ENCODE measurements at regions not wholly inside any gene's neighbourhood (a gene's known extent, or its start where the extent isn't known, plus 50 kb on each side); places are given as distances from the start of the nearest gene placed in this dataset.

- no peak for TF ChIP-seq CTCF (IDR thresholded peaks at IDR 0.05; ENCODE audit: insufficient read depth in 1 of 2, low read depth in 1 of 2, low read length in 1 of 2, severe bottlenecking in 1 of 2, unreplicated experiment in 1 of 2)
- Mint-ChIP-seq H3K27ac (ENCODE audit: unreplicated experiment) (no peak overlapping the region), H3K9me3 (ENCODE audit: unreplicated experiment) (no peaks in the 10 kb centered on the region), H3K4me3 (ENCODE audit: unreplicated experiment) (no peak overlapping the region), H3K4me1 (ENCODE audit: low read depth, unreplicated experiment) (no peaks in the 10 kb centered on the region), H3K36me3 (ENCODE audit: insufficient read depth, unreplicated experiment) (no peaks in the 10 kb centered on the region), H3K27me3 (ENCODE audit: insufficient read depth, unreplicated experiment) (no peaks in the 10 kb centered on the region)
- no TSS peak for BruUV-seq (replicated peaks)
- H3K9me3 ChIP-seq, result no peaks in the 10 kb centered on the region
- no peaks in the 10 kb centered on the region for H3K27me3 ChIP-seq (replicated peaks; ENCODE audit: control insufficient read depth, insufficient read depth, low read length)
- H3K4me3 ChIP-seq (ENCODE audit: low read depth, low read length), result no peak overlapping the region
- ChIA-PET POLR2A (no interaction called here), CTCF (no interaction called here)
- H3K4me1 ChIP-seq, result peaks cover 5% of the 10 kb centered on the region; the same call in 1 of the 2 replicates
- H3K36me3 ChIP-seq (ENCODE audit: control insufficient read depth, insufficient read depth, low read length), result no peaks in the 10 kb centered on the region
- intact Hi-C loops (cut with micrococcal nuclease; ENCODE audit: unreplicated experiment), result no loop called here
- DNase-seq, result no peak
These were observed 974.6 kb upstream of the CELF2 start for GRCh38 chr10:10043083-10043482.

GRCh38 chr10:10044922-10045764, 972.5 kb upstream of the CELF2 start:
- Mint-ChIP-seq H3K36me3 (ENCODE audit: insufficient read depth, unreplicated experiment) (no peaks in the 10 kb centered on the region), H3K27ac (ENCODE audit: unreplicated experiment) (no peak overlapping the region), H3K27me3 (ENCODE audit: insufficient read depth, unreplicated experiment) (no peaks in the 10 kb centered on the region), H3K4me1 (ENCODE audit: low read depth, unreplicated experiment) (no peaks in the 10 kb centered on the region), H3K4me3 (ENCODE audit: unreplicated experiment) (no peak overlapping the region), H3K9me3 (ENCODE audit: unreplicated experiment) (no peaks in the 10 kb centered on the region)
- intact Hi-C loops (cut with micrococcal nuclease; ENCODE audit: unreplicated experiment), result no loop called here
- no TSS peak for BruUV-seq (replicated peaks)
- no peak overlapping the region for H3K4me3 ChIP-seq (ENCODE audit: low read depth, low read length)
- H3K9me3 ChIP-seq, result no peaks in the 10 kb centered on the region
- no peaks in the 10 kb centered on the region for H3K27me3 ChIP-seq (replicated peaks; ENCODE audit: control insufficient read depth, insufficient read depth, low read length)
- ChIA-PET CTCF (no interaction called here), POLR2A (no interaction called here)
- DNase-seq, result no peak
- peaks cover 5% of the 10 kb centered on the region; the same call in 1 of the 2 replicates for H3K4me1 ChIP-seq
- no peak for TF ChIP-seq CTCF (IDR thresholded peaks at IDR 0.05; ENCODE audit: insufficient read depth in 1 of 2, low read depth in 1 of 2, low read length in 1 of 2, severe bottlenecking in 1 of 2, unreplicated experiment in 1 of 2)
- H3K36me3 ChIP-seq (ENCODE audit: control insufficient read depth, insufficient read depth, low read length), result no peaks in the 10 kb centered on the region

GRCh38 chr10:10045765-10046028, 972.0 kb upstream of the CELF2 start:
- Mint-ChIP-seq H3K27ac (ENCODE audit: unreplicated experiment) (no peak overlapping the region), H3K36me3 (ENCODE audit: insufficient read depth, unreplicated experiment) (no peaks in the 10 kb centered on the region), H3K9me3 (ENCODE audit: unreplicated experiment) (no peaks in the 10 kb centered on the region), H3K4me3 (ENCODE audit: unreplicated experiment) (no peak overlapping the region), H3K4me1 (ENCODE audit: low read depth, unreplicated experiment) (no peaks in the 10 kb centered on the region), H3K27me3 (ENCODE audit: insufficient read depth, unreplicated experiment) (no peaks in the 10 kb centered on the region)
- intact Hi-C loops (cut with micrococcal nuclease; ENCODE audit: unreplicated experiment), result no loop called here
- H3K27me3 ChIP-seq (replicated peaks; ENCODE audit: control insufficient read depth, insufficient read depth, low read length), result no peaks in the 10 kb centered on the region
- H3K36me3 ChIP-seq (ENCODE audit: control insufficient read depth, insufficient read depth, low read length), result no peaks in the 10 kb centered on the region
- ChIA-PET CTCF (no interaction called here), POLR2A (no interaction called here)
- BruUV-seq (replicated peaks), result no TSS peak
- no peak overlapping the region for H3K4me3 ChIP-seq (ENCODE audit: low read depth, low read length)
- H3K4me1 ChIP-seq, result peaks cover 5% of the 10 kb centered on the region; the same call in 1 of the 2 replicates
- no peak for TF ChIP-seq CTCF (IDR thresholded peaks at IDR 0.05; ENCODE audit: insufficient read depth in 1 of 2, low read depth in 1 of 2, low read length in 1 of 2, severe bottlenecking in 1 of 2, unreplicated experiment in 1 of 2)
- H3K9me3 ChIP-seq, result no peaks in the 10 kb centered on the region
- no peak for DNase-seq
